HEK293 (cell line): ENCODE measurements at regions not wholly inside any gene's neighbourhood (a gene's known extent, or its start where the extent isn't known, plus 50 kb on each side); places are given as distances from the start of the nearest gene placed in this dataset.
A peak's percentile ranks its signal among the peaks of the same experiment; 100 is the strongest.

Experiments used
- CTCF ChIA-PET: fragments of 350-600 bp; formaldehyde crosslinking; extraction: SDS; loops from one replicate; lab custom pipeline; 2021; ENCODE audit warnings: antibody characterized with exemption; lab: Yijun Ruan, JAX
- POLR2A ChIA-PET: fragments of 300-600 bp; formaldehyde crosslinking; extraction: SDS; loops from one replicate; lab custom pipeline; 2020; ENCODE audit warnings: antibody characterized with exemption, inconsistent platforms; lab: Yijun Ruan, JAX
- H3K27ac ChIP-seq: fragments of 200-500 bp; sonication (Bioruptor generic); 2 replicates; pipeline ENCODE4 v1.5.1; 2014; ENCODE audit warnings: low read depth, low read length, control low read depth, inconsistent platforms; ENCODE audit errors: extremely low read depth
- H3K36me3 ChIP-seq, 2 experiments: fragments of 200-500 bp in 1 of 2; sonication (Bioruptor generic) in 1 of 2; 1 replicate in 1 of 2; 2 replicates in 1 of 2; pipeline ENCODE4 v1.5.1; 2014 to 2017; ENCODE audit warnings: inconsistent platforms in 2 of 2, low read length in 2 of 2; ENCODE audit not compliant: control insufficient read depth in 2 of 2, insufficient read depth in 1 of 2
- H3K4me1 ChIP-seq: fragments of 200-500 bp; sonication (Bioruptor generic); 2 replicates; pipeline ENCODE4 v1.5.1; 2014; ENCODE audit warnings: mild to moderate bottlenecking, low read length, inconsistent platforms; ENCODE audit not compliant: control insufficient read depth, insufficient read depth
- H3K4me3 ChIP-seq: 2 replicates; pipeline ENCODE4 v1.5.1; 2011; ENCODE audit warnings: low read depth, mild to moderate bottlenecking, control low read depth, low read length, moderate library complexity
- H3K9me3 ChIP-seq: fragments of 200-500 bp; sonication (Bioruptor generic); 2 replicates; pipeline ENCODE4 v1.5.1; 2014; ENCODE audit warnings: low read depth, low read length, inconsistent platforms; ENCODE audit not compliant: control insufficient read depth, insufficient read depth
- BCL11A ChIP-seq: fragments of 450-650 bp; formaldehyde crosslinking; IDR thresholded peaks from 2 replicates; pipeline ENCODE4 v1.5.1; 2016; ENCODE audit warnings: low read depth, missing biosample characterization, missing genetic modification characterization
- KLF1 ChIP-seq: fragments of 450-650 bp; formaldehyde crosslinking; IDR thresholded peaks from 2 replicates; pipeline ENCODE4 v1.5.1; 2016; ENCODE audit warnings: missing biosample characterization, missing genetic modification characterization
- KLF7 ChIP-seq: fragments of 450-650 bp; formaldehyde crosslinking; IDR thresholded peaks from 2 replicates; pipeline ENCODE4 v1.5.1; 2016; ENCODE audit warnings: missing biosample characterization, missing genetic modification characterization, borderline replicate concordance
- REPIN1 ChIP-seq: fragments of 450-650 bp; formaldehyde crosslinking; IDR thresholded peaks from 2 replicates; pipeline ENCODE4 v1.5.1; 2017; ENCODE audit warnings: missing biosample characterization, missing genetic modification characterization, low read depth
- ZFP37 ChIP-seq: fragments of 450-650 bp; formaldehyde crosslinking; IDR thresholded peaks from 2 replicates; pipeline ENCODE4 v1.5.1; 2016; ENCODE audit warnings: missing biosample characterization, missing genetic modification characterization
- ZNF121 ChIP-seq: fragments of 450-650 bp; formaldehyde crosslinking; IDR thresholded peaks from 2 replicates; pipeline ENCODE4 v1.5.1; 2016; ENCODE audit warnings: missing biosample characterization, missing genetic modification characterization
- ZNF354C ChIP-seq: fragments of 450-650 bp; formaldehyde crosslinking; IDR thresholded peaks from 2 replicates; pipeline ENCODE4 v1.5.1; 2016; ENCODE audit warnings: missing biosample characterization, missing genetic modification characterization, low read depth, borderline replicate concordance
- ZNF514 ChIP-seq: fragments of 450-650 bp; formaldehyde crosslinking; IDR thresholded peaks from 2 replicates; pipeline ENCODE4 v1.5.1; 2016; ENCODE audit warnings: missing biosample characterization, missing genetic modification characterization
- ZNF544 ChIP-seq: fragments of 450-650 bp; formaldehyde crosslinking; IDR thresholded peaks from 2 replicates; pipeline ENCODE4 v1.5.0; 2017; ENCODE audit warnings: missing biosample characterization, missing genetic modification characterization
- ZNF596 ChIP-seq: fragments of 450-650 bp; IDR thresholded peaks from 2 replicates; pipeline ENCODE4 v1.5.0; 2018; ENCODE audit warnings: missing biosample characterization, mild to moderate bottlenecking, missing genetic modification characterization, moderate library complexity
- ZNF654 ChIP-seq: fragments of 450-650 bp; formaldehyde crosslinking; IDR thresholded peaks from 2 replicates; pipeline ENCODE4 v1.5.1; 2016; ENCODE audit warnings: low read depth, missing biosample characterization, missing genetic modification characterization
- ZNF677 ChIP-seq: fragments of 450-650 bp; IDR thresholded peaks from 2 replicates; pipeline ENCODE4 v1.5.0; 2018; ENCODE audit warnings: missing biosample characterization, mild to moderate bottlenecking, missing genetic modification characterization, moderate library complexity
- ZNF701 ChIP-seq: fragments of 450-650 bp; formaldehyde crosslinking; IDR thresholded peaks from 2 replicates; pipeline ENCODE4 v1.5.1; 2016; ENCODE audit warnings: missing biosample characterization, missing genetic modification characterization
- ZNF843 ChIP-seq: fragments of 450-650 bp; formaldehyde crosslinking; IDR thresholded peaks from 2 replicates; pipeline ENCODE4 v1.5.1; 2016; ENCODE audit warnings: missing biosample characterization, missing genetic modification characterization
- ZSCAN16 ChIP-seq: fragments of 450-650 bp; formaldehyde crosslinking; IDR thresholded peaks from 2 replicates; pipeline ENCODE4 v1.5.1; 2016; ENCODE audit warnings: missing biosample characterization, missing genetic modification characterization
- TF ChIP-seq, protein P1 (sequence below): fragments of 450-650 bp; formaldehyde crosslinking; conservative IDR thresholded peaks from 2 replicates; pipeline ENCODE4 v1.5.1; 2016; ENCODE audit warnings: low read depth, missing biosample characterization, missing genetic modification characterization
- TF ChIP-seq, protein P2 (sequence below): fragments of 450-650 bp; formaldehyde crosslinking; IDR thresholded peaks from 2 replicates; pipeline ENCODE4 v1.5.1; 2016; ENCODE audit warnings: missing biosample characterization, missing genetic modification characterization
- TF ChIP-seq, protein P3 (sequence below): sonication (generic); formaldehyde crosslinking; IDR thresholded peaks from 2 replicates; pipeline ENCODE4 v1.8.1; 2022; ENCODE audit warnings: mild to moderate bottlenecking, moderate library complexity, missing genetic modification reagents
- TF ChIP-seq, protein P4 (sequence below): fragments of 450-650 bp; formaldehyde crosslinking; IDR thresholded peaks from 2 replicates; pipeline ENCODE4 v1.5.1; 2016; ENCODE audit warnings: missing biosample characterization, missing genetic modification characterization
- TF ChIP-seq, protein P5 (sequence below): fragments of 450-650 bp; formaldehyde crosslinking; IDR thresholded peaks from 2 replicates; pipeline ENCODE4 v1.5.1; 2016; ENCODE audit warnings: missing biosample characterization, missing genetic modification characterization

DNA sequence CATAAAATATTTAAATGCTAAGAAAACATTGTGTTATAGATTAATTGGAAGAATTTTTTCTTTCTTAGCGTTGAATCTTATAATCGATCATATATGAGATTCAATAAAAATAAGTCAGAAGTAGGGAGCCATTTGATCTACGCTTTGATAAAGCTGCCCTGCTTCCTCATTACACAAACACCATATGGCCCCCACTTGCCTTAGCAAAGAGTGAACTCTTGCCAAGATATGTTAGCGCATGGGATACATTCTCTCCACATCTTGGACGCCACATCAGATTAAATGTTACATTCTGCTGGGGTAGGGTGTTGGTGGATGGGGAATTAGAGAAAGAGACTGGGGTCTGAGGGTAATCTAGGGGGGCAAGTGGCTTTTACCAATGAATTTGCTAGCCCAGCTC, 207.7 kb upstream of the MID1 start (continued):
- no peak for TF ChIP-seq ZNF354C (tag by site-specific recombination)
- TF ChIP-seq, all 188 proteins: peak for 0

DNA sequence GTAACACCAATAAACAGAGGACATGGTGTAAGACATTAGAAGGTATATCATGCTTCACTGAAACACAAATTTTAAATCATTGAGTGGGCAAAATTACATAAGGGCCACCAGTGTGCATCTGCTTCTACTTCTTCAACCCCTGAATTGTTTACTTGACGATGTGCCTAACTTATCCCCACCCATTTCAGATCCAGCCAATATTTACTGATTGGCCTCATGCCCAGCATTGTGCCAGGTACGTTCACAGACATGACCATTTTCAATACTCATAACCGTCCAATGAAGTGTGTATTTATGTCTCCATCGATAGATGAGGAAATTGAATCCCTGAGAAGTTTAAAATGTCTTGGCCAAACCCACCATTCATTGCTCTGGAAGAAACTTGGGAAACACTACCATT, 208.3 kb upstream of the MID1 start:
- Histone ChIP-seq H3K4me3 (no peak overlapping the region), H3K36me3 (no peaks in the 10 kb centered on the region), H3K4me1 (no peaks in the 10 kb centered on the region), H3K9me3 (no peaks in the 10 kb centered on the region), H3K27ac (no peak overlapping the region)
- CTCF ChIA-PET = no interaction called here
- TF ChIP-seq BCL11A (tag by site-specific recombination) = no peak
- no peak for TF ChIP-seq ZNF677 (tag by site-specific recombination)
- POLR2A ChIA-PET = no interaction called here

DNA sequence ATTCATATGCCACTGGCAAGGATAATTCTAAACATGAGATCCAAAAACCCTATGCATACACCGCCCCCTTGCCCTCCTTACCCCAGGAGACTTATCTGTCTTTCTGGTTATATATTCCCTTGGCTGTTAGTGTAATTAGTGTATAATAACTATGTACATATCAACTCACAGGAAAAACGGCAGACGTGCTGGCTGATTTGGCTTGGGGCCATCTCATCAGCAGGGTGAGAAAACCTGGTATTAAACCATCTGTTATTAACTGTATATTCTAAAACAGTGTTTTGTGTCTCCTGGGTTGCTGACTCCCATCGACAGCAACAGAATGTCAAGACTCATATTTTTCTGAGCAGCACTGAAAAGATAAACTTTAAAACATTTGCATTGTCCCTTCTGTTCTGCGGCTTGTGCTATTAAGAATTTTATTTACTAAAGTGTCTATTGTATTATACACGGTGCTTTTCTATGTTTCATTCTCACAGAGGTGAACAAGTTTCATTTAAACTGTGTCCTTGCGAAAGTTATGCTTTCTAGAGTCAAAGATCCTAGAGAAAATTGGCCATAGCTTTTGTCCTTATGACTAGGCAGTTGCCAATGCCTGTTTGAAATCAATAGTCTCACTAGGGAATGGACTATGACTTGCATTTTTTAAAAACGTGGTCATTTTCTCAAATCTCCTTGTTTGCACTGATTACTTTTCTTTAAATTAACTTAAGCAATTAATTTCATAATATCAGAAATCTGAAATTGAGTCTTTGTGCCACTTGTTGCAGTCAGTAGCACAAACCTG, 211.5 kb upstream of the MID1 start:
- no peaks in the 10 kb centered on the region for H3K4me1 ChIP-seq
- POLR2A ChIA-PET = no interaction called here
- no peaks in the 10 kb centered on the region for H3K36me3 ChIP-seq
- H3K9me3 ChIP-seq = no peaks in the 10 kb centered on the region
- CTCF ChIA-PET = no interaction called here
- H3K27ac ChIP-seq = peak overlapping the region; percentile 1; the same call in 1 of the 2 replicates
- no peak overlapping the region for H3K4me3 ChIP-seq
- TF ChIP-seq ZNF596 (tag by site-specific recombination) (no peak), ZNF514 (tag by site-specific recombination) (no peak), ZNF701 (tag by site-specific recombination) (no peak), ZFP37 (no peak), KLF7 (tag by site-specific recombination) (no peak), KLF1 (tag by site-specific recombination) (no peak), ZNF121 (tag by site-specific recombination) (no peak), ZNF654 (no peak), ZSCAN16 (no peak), REPIN1 (tag by site-specific recombination) (no peak), ZNF843 (tag by site-specific recombination) (no peak), ZNF544 (tag by site-specific recombination) (no peak)
- TF ChIP-seq, protein P1, sequence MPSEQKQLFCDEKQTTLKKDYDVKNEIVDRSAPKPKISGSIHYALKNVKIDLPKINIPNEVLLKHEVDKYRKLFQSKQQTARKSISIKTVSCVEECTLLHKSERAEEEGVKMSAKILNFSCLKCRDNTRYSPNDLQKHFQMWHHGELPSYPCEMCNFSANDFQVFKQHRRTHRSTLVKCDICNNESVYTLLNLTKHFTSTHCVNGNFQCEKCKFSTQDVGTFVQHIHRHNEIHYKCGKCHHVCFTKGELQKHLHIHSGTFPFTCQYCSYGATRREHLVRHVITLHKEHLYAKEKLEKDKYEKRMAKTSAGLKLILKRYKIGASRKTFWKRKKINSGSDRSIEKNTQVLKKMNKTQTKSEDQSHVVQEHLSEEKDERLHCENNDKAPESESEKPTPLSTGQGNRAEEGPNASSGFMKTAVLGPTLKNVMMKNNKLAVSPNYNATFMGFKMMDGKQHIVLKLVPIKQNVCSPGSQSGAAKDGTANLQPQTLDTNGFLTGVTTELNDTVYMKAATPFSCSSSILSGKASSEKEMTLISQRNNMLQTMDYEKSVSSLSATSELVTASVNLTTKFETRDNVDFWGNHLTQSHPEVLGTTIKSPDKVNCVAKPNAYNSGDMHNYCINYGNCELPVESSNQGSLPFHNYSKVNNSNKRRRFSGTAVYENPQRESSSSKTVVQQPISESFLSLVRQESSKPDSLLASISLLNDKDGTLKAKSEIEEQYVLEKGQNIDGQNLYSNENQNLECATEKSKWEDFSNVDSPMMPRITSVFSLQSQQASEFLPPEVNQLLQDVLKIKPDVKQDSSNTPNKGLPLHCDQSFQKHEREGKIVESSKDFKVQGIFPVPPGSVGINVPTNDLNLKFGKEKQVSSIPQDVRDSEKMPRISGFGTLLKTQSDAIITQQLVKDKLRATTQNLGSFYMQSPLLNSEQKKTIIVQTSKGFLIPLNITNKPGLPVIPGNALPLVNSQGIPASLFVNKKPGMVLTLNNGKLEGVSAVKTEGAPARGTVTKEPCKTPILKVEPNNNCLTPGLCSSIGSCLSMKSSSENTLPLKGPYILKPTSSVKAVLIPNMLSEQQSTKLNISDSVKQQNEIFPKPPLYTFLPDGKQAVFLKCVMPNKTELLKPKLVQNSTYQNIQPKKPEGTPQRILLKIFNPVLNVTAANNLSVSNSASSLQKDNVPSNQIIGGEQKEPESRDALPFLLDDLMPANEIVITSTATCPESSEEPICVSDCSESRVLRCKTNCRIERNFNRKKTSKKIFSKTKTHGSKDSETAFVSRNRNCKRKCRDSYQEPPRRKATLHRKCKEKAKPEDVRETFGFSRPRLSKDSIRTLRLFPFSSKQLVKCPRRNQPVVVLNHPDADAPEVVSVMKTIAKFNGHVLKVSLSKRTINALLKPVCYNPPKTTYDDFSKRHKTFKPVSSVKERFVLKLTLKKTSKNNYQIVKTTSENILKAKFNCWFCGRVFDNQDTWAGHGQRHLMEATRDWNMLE (tag by site-specific recombination) = no peak
- TF ChIP-seq, protein P2, sequence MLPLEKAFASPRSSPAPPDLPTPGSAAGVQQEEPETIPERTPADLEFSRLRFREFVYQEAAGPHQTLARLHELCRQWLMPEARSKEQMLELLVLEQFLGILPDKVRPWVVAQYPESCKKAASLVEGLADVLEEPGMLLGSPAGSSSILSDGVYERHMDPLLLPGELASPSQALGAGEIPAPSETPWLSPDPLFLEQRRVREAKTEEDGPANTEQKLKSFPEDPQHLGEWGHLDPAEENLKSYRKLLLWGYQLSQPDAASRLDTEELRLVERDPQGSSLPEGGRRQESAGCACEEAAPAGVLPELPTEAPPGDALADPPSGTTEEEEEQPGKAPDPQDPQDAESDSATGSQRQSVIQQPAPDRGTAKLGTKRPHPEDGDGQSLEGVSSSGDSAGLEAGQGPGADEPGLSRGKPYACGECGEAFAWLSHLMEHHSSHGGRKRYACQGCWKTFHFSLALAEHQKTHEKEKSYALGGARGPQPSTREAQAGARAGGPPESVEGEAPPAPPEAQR (tag by site-specific recombination) = no peak
- TF ChIP-seq, protein P3, sequence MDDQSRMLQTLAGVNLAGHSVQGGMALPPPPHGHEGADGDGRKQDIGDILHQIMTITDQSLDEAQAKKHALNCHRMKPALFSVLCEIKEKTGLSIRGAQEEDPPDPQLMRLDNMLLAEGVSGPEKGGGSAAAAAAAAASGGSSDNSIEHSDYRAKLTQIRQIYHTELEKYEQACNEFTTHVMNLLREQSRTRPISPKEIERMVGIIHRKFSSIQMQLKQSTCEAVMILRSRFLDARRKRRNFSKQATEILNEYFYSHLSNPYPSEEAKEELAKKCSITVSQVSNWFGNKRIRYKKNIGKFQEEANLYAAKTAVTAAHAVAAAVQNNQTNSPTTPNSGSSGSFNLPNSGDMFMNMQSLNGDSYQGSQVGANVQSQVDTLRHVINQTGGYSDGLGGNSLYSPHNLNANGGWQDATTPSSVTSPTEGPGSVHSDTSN = no peak
- TF ChIP-seq, protein P4, sequence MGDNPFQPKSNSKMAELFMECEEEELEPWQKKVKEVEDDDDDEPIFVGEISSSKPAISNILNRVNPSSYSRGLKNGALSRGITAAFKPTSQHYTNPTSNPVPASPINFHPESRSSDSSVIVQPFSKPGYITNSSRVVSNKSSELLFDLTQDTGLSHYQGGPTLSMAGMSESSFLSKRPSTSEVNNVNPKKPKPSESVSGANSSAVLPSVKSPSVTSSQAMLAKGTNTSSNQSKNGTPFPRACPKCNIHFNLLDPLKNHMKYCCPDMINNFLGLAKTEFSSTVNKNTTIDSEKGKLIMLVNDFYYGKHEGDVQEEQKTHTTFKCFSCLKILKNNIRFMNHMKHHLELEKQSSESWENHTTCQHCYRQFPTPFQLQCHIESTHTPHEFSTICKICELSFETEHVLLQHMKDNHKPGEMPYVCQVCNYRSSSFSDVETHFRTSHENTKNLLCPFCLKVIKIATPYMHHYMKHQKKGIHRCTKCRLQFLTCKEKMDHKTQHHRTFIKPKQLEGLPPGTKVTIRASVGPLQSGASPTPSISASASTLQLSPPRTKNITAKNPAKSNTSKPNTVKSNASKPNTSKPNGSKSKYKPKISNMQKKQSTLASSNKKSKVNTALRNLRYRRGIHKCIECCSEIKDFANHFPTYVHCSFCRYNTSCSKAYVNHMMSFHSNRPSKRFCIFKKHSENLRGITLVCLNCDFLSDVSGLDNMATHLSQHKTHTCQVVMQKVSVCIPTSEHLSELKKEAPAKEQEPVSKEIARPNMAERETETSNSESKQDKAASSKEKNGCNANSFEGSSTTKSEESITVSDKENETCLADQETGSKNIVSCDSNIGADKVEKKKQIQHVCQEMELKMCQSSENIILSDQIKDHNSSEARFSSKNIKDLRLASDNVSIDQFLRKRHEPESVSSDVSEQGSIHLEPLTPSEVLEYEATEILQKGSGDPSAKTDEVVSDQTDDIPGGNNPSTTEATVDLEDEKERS = no peak
- TF ChIP-seq, protein P5, sequence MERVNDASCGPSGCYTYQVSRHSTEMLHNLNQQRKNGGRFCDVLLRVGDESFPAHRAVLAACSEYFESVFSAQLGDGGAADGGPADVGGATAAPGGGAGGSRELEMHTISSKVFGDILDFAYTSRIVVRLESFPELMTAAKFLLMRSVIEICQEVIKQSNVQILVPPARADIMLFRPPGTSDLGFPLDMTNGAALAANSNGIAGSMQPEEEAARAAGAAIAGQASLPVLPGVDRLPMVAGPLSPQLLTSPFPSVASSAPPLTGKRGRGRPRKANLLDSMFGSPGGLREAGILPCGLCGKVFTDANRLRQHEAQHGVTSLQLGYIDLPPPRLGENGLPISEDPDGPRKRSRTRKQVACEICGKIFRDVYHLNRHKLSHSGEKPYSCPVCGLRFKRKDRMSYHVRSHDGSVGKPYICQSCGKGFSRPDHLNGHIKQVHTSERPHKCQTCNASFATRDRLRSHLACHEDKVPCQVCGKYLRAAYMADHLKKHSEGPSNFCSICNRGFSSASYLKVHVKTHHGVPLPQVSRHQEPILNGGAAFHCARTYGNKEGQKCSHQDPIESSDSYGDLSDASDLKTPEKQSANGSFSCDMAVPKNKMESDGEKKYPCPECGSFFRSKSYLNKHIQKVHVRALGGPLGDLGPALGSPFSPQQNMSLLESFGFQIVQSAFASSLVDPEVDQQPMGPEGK (tag by site-specific recombination) = no peak
